Stimulated activated CD4-positive, alpha-beta T cell treated with anti-CD3 and anti-CD28 coated beads, Interleukin-4, amount 100 ng/mL, for 48 hours (primary cell): ENCODE measurements at regions not wholly inside any gene's neighbourhood (a gene's known extent, or its start where the extent isn't known, plus 50 kb on each side); places are given as distances from the start of the nearest gene placed in this dataset.

Source experiments
- DNase-seq, 2 donors: peaks; one replicate each; pipeline ENCODE4 v3.0.0-alpha.2; 2020; ENCODE audit warnings: low read depth in 2 of 2

- no peak for DNase-seq
These were observed 74.8 kb upstream of the POMGNT2 start for GRCh38 chr3:43180694-43181093.

DNA sequence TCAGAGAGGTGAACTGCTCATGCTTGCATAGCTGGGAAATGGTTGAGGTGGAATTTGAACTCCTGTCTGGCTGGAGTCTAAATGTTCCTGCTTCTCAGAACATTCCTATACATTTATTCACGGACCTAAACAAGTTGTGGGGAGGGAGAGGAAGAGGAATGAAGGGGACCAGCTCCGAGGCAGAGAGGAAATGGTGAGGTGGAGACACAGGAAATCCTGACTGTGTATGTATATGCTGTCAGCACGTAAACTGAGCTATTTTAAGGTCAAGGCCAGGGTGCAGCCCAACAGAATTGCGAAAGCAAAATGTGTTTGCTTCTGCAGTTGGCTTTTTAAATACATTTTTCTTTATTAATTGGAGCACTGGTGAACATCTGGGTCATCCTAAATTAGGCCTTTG, 74.1 kb upstream of the POMGNT2 start:
- DNase-seq = no peak

GRCh38 chr3:43178891-43179366, 73.0 kb upstream of the POMGNT2 start:
- DNase-seq = no peak

GRCh38 chr3:43177085-43177484, 71.2 kb upstream of the POMGNT2 start:
- no peak for DNase-seq

- no peak for DNase-seq
These were observed 70.8 kb upstream of the POMGNT2 start for GRCh38 chr3:43176666-43177065.

GRCh38 chr3:43175541-43175940, 69.7 kb upstream of the POMGNT2 start:
- DNase-seq = no peak

DNA sequence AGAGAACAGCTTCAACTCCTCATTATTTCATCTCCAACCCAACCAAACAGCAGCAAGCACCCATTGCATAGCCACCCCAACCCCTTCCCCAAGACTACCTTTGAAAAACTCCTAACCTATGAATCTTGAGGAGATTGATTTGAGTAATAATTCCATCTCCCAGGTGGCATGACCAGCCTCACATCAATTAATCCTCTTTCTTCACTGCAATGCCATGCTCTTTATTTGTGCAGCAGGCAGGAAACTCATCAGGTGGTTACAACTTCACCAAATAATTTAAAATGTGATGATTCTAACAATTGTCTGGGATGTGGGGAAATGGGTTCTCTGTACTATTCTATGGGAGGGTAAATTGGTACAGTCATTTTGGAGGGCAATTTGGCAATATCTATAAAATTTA, 68.1 kb upstream of the POMGNT2 start:
- DNase-seq = no peak

GRCh38 chr3:43171748-43172147, 65.9 kb upstream of the POMGNT2 start:
- DNase-seq = no peak

DNA sequence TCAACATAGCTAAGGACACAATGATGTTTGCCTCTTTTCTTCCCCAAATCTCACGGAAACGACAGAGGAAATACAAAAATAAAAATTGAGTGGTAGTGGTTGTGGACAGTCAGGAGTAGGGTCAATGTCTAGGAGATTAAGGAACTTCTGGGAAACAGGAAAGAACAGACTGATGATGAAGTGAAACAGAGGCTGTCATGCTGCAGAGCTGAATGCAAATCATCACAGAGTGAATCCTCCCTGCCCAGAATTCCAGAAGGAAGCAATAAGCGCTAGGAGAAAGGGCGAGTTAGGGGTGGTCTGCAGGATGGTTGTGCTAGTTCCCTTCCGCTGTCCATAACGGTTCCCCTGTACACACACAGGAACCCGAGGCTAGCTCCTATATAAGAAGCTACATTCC, 64.7 kb upstream of the POMGNT2 start:
- no peak for DNase-seq

- DNase-seq = no peak
These were observed 64.1 kb upstream of the POMGNT2 start for GRCh38 chr3:43169987-43170386.

DNA sequence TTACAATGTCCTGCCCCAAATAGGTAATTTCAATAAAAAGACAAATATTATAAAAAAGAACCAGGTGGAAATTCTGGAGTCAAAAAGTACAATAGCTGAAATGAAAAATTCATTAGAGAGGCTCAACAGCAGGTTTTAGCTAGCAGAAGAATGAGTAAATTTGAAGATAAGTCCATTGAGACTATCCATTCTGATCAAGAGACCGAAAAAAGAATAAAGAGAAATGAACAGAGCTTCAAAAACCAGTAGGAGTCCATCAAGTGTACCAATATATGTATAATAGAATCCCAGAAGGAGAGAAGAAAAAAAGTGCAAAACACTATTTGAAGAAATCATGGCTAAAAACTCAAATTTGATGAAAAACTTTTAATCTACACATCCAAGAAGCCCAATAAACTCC, 60.5 kb upstream of the POMGNT2 start:
- no peak for DNase-seq

DNA sequence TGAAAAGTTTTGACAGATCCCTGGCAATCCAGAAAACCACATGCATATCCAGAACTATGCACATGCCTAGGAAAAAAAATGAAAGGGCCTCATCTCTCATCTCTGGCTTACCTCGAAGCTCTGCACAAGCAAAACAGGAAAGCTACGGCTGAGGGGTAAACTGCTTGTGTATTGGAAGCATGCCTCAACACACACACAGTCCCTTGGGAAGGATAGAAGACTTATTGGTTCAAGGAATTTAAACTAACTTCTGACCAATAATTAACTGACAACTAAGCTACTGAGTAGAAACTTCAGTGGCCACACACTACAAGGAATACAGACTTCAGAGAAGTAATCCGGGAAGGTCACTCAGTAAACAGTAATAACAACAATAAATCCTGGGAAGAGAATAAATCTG, 59.9 kb upstream of the POMGNT2 start:
- no peak for DNase-seq

DNA sequence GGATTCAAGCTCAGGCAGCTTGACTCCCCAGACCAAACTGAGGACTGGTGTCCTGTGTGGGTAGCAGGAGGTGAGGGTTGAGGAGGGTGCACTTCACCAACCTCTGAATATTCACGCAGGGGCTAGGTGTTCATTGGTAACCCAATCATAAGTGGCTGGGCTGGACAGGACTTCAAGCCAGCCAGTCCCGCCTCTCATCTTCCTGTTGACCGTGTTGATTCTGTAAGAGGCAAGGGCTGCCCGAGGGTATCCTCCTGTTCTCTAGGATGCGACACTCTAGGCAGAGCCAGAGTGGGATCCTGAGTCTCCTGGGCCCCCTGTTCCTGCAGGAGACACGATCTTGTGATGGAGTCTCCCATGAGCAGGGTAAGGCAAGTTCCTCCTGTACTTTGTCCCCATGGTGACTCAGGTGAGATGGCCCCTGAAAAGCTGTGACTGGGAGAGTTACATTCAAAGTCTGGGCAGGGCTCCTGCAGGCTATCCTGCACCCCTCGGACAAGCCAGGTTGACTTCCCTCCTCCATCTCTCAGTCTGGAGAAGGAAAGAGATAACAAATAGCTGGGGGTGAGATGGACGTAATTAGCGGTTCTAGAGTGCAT, 58.1 kb upstream of the POMGNT2 start:
- no peak for DNase-seq

DNA sequence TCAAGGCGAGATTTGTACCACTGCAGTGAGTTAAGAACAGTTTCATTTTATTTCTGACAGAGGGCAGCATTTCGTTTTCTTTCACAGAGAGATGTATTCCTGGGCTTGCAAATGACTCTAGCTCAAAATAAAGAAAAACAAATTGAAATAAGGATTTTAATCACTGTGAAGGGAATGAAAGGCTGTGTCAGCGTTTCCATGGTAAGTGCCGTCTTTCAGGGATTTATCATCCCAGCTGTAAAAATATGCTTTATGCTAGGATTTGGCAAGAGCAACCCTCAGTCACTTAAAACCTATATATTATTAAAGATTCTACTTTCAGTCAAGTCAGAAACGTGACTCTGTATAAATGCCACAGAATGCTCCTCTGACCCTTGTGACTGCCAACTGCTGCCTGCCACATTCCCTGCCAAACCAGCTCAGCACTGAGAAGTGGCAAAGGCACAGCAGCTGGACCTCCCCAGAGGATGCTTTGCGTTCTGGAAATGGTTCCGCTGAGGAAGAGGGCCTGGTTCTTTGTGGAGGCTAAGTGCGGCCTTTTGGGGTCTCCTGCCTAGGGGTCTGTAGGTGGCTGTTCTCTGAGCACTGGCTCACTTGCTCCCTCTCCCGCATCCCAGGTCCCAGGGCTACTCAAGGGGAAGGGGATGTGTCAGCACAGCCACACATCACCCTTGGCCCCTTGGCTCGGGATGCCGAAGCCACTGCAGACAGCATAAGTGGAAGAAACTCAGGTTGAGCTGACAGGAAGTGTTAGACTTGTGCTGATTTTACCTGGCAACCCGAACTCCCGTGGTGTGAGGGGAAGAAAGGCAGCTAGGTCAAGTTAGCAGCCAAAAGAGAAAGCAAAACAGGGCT, 56.6 kb upstream of the POMGNT2 start:
- no peak for DNase-seq

DNA sequence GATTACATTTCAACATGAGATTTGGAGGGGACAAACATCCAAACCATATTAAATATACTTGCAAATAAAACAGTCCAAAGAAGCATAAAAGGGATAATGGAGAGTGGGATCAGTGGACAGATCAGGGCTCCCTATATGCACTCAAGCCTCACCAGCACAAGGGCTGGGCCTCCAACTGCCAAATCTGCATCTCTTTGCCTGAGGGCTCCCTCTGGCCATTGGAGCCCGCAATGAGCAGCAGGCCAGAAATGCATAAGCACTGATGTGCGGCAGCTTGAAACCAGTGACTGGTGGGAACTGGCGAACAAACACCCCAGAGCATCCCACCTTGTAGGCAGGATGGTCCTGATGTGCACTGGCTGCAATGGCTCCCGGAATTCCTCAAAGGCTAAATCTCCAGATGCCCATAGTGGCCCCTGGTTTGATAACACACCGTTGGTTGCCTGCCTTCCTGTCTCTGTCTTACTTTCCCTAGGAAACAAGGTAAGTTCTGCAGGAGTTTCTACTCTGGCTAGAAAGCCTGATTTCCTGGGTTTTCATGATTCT, 55.9 kb upstream of the POMGNT2 start:
- DNase-seq = no peak

- no peak for DNase-seq
These were observed 54.8 kb upstream of the POMGNT2 start for GRCh38 chr3:43160664-43161063.

DNA sequence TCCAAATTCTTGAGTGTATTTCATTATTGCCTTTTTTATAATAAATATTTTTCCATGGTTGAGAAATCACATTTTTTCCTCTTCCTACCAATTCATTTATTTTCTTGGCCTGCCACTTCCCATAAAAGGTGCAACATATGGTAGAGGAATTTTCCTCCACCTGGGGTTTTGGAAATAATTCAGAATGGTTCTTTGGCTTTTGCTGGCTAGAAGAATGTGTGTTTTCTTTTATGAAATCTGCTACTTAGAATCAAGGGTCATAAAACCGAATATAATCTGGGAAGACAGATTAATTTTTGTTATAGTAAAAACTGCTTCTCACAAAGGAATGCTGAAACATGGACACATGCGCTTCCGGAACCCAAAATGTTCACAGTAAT, 54.0 kb upstream of the POMGNT2 start:
- DNase-seq = no peak

DNA sequence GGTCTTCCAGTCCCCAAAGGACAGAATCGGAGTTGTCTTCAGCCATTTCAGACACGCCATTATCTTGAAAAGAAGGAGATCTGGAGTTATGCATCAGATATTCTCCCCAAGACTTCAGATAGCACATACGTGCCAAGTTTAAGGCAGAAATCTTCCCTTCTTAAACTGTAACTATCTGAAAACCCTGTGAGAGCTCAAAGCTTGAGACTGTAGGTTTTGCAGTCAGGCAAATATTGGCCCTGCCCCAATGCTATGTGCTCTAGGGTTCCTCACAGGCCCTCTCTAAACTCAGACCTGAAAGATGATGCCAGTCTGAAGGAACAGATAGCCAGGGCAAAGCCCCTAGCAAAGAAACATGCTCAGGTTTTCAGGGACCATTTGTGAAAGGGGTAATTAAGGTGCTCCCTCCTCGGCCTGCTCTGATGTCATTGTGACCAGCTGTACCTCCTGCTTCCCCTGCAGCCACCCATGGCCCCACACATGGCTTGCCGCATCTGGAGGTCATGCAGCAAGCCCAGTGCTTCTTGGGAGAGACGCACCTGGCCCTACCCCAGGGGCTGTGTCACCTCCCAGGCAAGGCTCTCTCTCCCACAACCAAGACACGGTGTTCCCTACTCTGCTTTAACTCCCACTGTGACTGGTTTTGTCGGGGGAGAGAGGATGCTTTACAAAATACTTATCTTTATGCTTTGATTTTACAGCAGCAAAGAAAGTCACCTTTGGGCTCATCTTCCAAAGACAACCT, 53.4 kb upstream of the POMGNT2 start:
- no peak for DNase-seq

DNA sequence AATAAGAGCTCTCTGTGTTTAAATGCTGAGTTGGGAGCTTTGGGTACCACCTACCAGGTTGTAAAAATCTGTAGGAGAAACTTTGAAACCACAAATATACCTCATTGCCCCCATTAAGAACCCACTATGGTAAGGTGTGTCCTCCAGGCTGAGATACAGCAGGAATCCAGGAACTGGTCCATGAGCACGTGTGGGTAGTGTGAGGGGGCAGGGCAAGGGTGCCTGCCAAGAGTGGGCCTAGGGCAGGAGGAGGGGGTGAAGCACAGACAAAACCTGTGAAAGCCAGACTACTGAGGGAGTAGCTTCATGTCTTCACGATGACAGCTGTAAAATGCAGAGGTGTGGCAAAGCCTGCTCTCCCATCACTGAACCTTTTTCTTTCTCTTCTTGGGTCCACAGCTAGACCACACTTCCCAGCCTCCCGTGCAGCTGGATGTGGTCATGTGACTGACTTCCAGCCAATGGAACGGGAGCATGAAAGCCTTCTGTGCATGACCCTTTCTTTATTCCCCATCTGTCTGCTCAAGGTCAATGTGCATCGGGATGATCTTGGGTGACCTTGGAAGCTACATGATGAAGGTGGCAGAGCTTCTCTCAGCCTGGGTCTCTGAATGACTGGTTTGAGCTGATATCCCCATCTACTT, 51.1 kb upstream of the POMGNT2 start:
- no peak for DNase-seq

GRCh38 chr3:43155464-43156121, 49.7 kb upstream of the POMGNT2 start:
- DNase-seq = no peak
